Left ventricle myocardium superior (tissue), 1 donor: ENCODE measurements at regions not wholly inside any gene's neighbourhood (a gene's known extent, or its start where the extent isn't known, plus 50 kb on each side); places are given as distances from the start of the nearest gene placed in this dataset.

Experiments used
- ATAC-seq: fragments of 200-7000 bp; cut with Tn5 transposase; one replicate; pipeline ENCODE4 v1.9.1; 2020; ENCODE audit warnings: mild to moderate bottlenecking, moderate library complexity
- DNase-seq: peaks from one replicate; pipeline ENCODE4 v3.0.0-alpha.2; 2020
- intact Hi-C: fragments of 100-400 bp; cut with micrococcal nuclease; formaldehyde crosslinking; loops from one replicate; pipeline ENCODE4 v1.11.0; 2022
- donor health status: DM: no; HTN: yes; CAD: no; lungs with severe emphysema.

GRCh38 chr13:31853643-31854326 is 114.5 kb downstream of the RXFP2 start:
- intact Hi-C loops = no loop called here
- DNase-seq (no peak), ATAC-seq (no peak)

- DNase-seq (no peak), ATAC-seq (peak; percentile 33)
- intact Hi-C loops = no loop called here
These were observed 120.2 kb downstream of the RXFP2 start for GRCh38 chr13:31859571-31859970.

- ATAC-seq = peak; percentile 71
- intact Hi-C loops = no loop called here
- peak; percentile 50 for DNase-seq
These were observed 120.7 kb downstream of the RXFP2 start for GRCh38 chr13:31860002-31860401.

- ATAC-seq (no peak), DNase-seq (no peak)
- intact Hi-C loops = no loop called here
These were observed 123.5 kb downstream of the RXFP2 start for GRCh38 chr13:31862828-31863227.

- DNase-seq = no peak
- intact Hi-C loops = no loop called here
- no peak for ATAC-seq
These were observed 125.0 kb downstream of the RXFP2 start for GRCh38 chr13:31864307-31864706.

- DNase-seq = no peak
- intact Hi-C loops = no loop called here
- no peak for ATAC-seq
These were observed 126.8 kb downstream of the RXFP2 start for GRCh38 chr13:31866099-31866498.

- no peak for ATAC-seq
- no peak for DNase-seq
- intact Hi-C loops = no loop called here
These were observed 128.4 kb downstream of the RXFP2 start for GRCh38 chr13:31867709-31868108.

- intact Hi-C loops = no loop called here
- DNase-seq = no peak
- ATAC-seq = no peak
These were observed 130.3 kb downstream of the RXFP2 start for GRCh38 chr13:31869582-31869981.

GRCh38 chr13:31870511-31870910 is 131.2 kb downstream of the RXFP2 start:
- peak; percentile 27 for ATAC-seq
- intact Hi-C loops = no loop called here
- DNase-seq = no peak

GRCh38 chr13:31873145-31873544 is 133.8 kb downstream of the RXFP2 start:
- DNase-seq (no peak), ATAC-seq (no peak)
- intact Hi-C loops = no loop called here

- ATAC-seq = peak; percentile 21
- DNase-seq = no peak
- intact Hi-C loops = no loop called here
These were observed 135.8 kb downstream of the RXFP2 start for GRCh38 chr13:31875134-31875533.

GRCh38 chr13:31878052-31878451 is 138.7 kb downstream of the RXFP2 start:
- no peak for ATAC-seq

GRCh38 chr13:31878495-31878894 is 139.2 kb downstream of the RXFP2 start:
- intact Hi-C loops = no loop called here
- DNase-seq (no peak), ATAC-seq (no peak)

More at GRCh38 chr13:31878052-31878451, 138.7 kb downstream of the RXFP2 start:
- intact Hi-C loops = no loop called here
- DNase-seq = no peak

- no peak for DNase-seq
- intact Hi-C loops = no loop called here
- no peak for ATAC-seq
These were observed 139.6 kb downstream of the RXFP2 start for GRCh38 chr13:31878955-31879354.

- ATAC-seq (peak; percentile 65), DNase-seq (no peak)
- intact Hi-C loops = no loop called here
These were observed 141.6 kb downstream of the RXFP2 start for GRCh38 chr13:31880851-31881494.

GRCh38 chr13:31881495-31881882 is 142.2 kb downstream of the RXFP2 start:
- intact Hi-C loops = no loop called here
- ATAC-seq (no peak), DNase-seq (no peak)

GRCh38 chr13:31882794-31883193 is 143.5 kb downstream of the RXFP2 start:
- no peak for ATAC-seq
- intact Hi-C loops = no loop called here
- DNase-seq = no peak

GRCh38 chr13:31884556-31884955 is 145.2 kb downstream of the RXFP2 start:
- ATAC-seq = no peak
- intact Hi-C loops = no loop called here
- DNase-seq = no peak

- intact Hi-C loops = no loop called here
- DNase-seq (no peak), ATAC-seq (peak; percentile 73)
These were observed 145.6 kb upstream of the FRY start for GRCh38 chr13:31885994-31886393.

- DNase-seq (no peak), ATAC-seq (no peak)
- intact Hi-C loops = no loop called here
These were observed 144.3 kb upstream of the FRY start for GRCh38 chr13:31887286-31887685.

- intact Hi-C loops = no loop called here
- DNase-seq = no peak
- ATAC-seq = peak; percentile 85
These were observed 140.6 kb upstream of the FRY start for GRCh38 chr13:31890946-31891345.
